K562 (cell line): ENCODE measurements at regions not wholly inside any gene's neighbourhood (a gene's known extent, or its start where the extent isn't known, plus 50 kb on each side); places are given as distances from the start of the nearest gene placed in this dataset.

ENCODE experiments used
- ATAC-seq: fragments of 200-7000 bp; cut with Tn5 transposase; 3 replicates; pipeline ENCODE4 v1.9.1; 2020; ENCODE audit warnings: moderate library complexity
- BruUV-seq: library from RNA; stranded (reverse); fragments of 400-500 nt; replicated peaks from 2 replicates; lab custom pipeline; 2021; lab: Mats Ljungman, UMichigan
- CTCF ChIA-PET: fragments of 300-600 bp; formaldehyde crosslinking; extraction: SDS; loops from one replicate; lab custom pipeline; 2021; ENCODE audit warnings: low intra/inter-chr PET ratio; lab: Yijun Ruan, JAX
- POLR2A ChIA-PET: fragments of 300-600, 350-650 bp; sonication (Branson Sonifier 250); formaldehyde crosslinking; extraction: SDS; loops from one replicate; lab custom pipeline; 2021; ENCODE audit warnings: antibody characterized with exemption, inconsistent platforms; lab: Yijun Ruan, JAX
- DNase-seq, 4 experiments: peaks; one replicate each; pipeline versions ENCODE4 v3.0.0 to v3.0.0-alpha.2; 2011 to 2018; ENCODE audit warnings: low spot score in 3 of 4, mixed read lengths in 3 of 4; ENCODE audit errors: extremely low read depth in 1 of 4
- FAIRE-seq: peaks from 2 replicates; lab custom pipeline; 2011; peaks lifted over from hg19 to GRCh38; lab: Jason Lieb, UNC
- H2AFZ ChIP-seq: 2 replicates; pipeline ENCODE4 v1.6.0; 2011; ENCODE audit warnings: low read depth, low read length, control low read depth, inconsistent platforms
- H3K27ac ChIP-seq: fragments of 200-600 bp; 3 replicates; pipeline ENCODE4 v1.8.0; 2011; ENCODE audit warnings: low read depth, mild to moderate bottlenecking, control low read depth, inconsistent platforms, low read length, moderate library complexity, mixed read lengths; ENCODE audit errors: extremely low read depth
- H3K27me3 ChIP-seq, 2 experiments: fragments of 300-600 bp in 1 of 2; 2 replicates in 1 of 2; 3 replicates in 1 of 2; pipeline versions ENCODE4 v1.6.0 to v1.8.0; 2011; ENCODE audit warnings: inconsistent platforms in 2 of 2, low read length in 2 of 2, mild to moderate bottlenecking in 1 of 2, mixed read lengths in 1 of 2, moderate library complexity in 1 of 2; ENCODE audit not compliant: control insufficient read depth in 2 of 2, insufficient read depth in 2 of 2
- H3K36me3 ChIP-seq: fragments of 300-600 bp; 3 replicates; pipeline ENCODE4 v1.8.0; 2011; ENCODE audit warnings: mild to moderate bottlenecking, low read length, inconsistent platforms; ENCODE audit not compliant: control insufficient read depth, insufficient read depth
- H3K4me1 ChIP-seq, 2 experiments: fragments of 200-600 bp in 1 of 2; replicated peaks in 1 of 2; 2 replicates in 1 of 2; 3 replicates in 1 of 2; pipeline versions ENCODE4 v1.5.1 to v1.8.0; 2011; ENCODE audit warnings: inconsistent platforms in 2 of 2, low read length in 2 of 2, mild to moderate bottlenecking in 1 of 2, mixed read lengths in 1 of 2, moderate library complexity in 1 of 2; ENCODE audit not compliant: control insufficient read depth in 2 of 2, insufficient read depth in 2 of 2
- H3K4me2 ChIP-seq: 2 replicates; pipeline ENCODE4 v1.6.1; 2011; ENCODE audit warnings: low read length, control low read depth, inconsistent platforms, mixed read lengths; ENCODE audit not compliant: insufficient read depth
- H3K4me3 ChIP-seq: fragments of 200-600 bp; sonication (generic), shearing (Covaris generic); 2 replicates; pipeline ENCODE4 v1.5.1; 2016; ENCODE audit warnings: control low read depth, inconsistent platforms
- H3K79me2 ChIP-seq: fragments of 200-600 bp; 3 replicates; pipeline ENCODE4 v1.8.0; 2011; ENCODE audit warnings: low read length, inconsistent platforms; ENCODE audit not compliant: control insufficient read depth, insufficient read depth
- H3K9ac ChIP-seq, 2 experiments: 2 replicates each; pipeline versions ENCODE4 v1.6.0 to v1.6.1; 2011; ENCODE audit warnings: low read depth in 2 of 2, low read length in 2 of 2, control low read depth in 1 of 2, inconsistent platforms in 1 of 2, mild to moderate bottlenecking in 1 of 2, mixed read lengths in 1 of 2; ENCODE audit not compliant: insufficient read depth in 1 of 2
- H3K9me1 ChIP-seq: one replicate; pipeline ENCODE4 v1.6.0; 2011; ENCODE audit warnings: inconsistent platforms, mild to moderate bottlenecking, low read length, moderate library complexity; ENCODE audit not compliant: control insufficient read depth, insufficient read depth
- H3K9me3 ChIP-seq: replicated peaks from 2 replicates; pipeline ENCODE4 v1.5.1; 2011; ENCODE audit warnings: low read depth, low read length, inconsistent platforms; ENCODE audit not compliant: control insufficient read depth, insufficient read depth
- H4K20me1 ChIP-seq: replicated peaks from 2 replicates; pipeline ENCODE4 v1.6.1; 2011; ENCODE audit warnings: low read length, inconsistent platforms, mixed read lengths; ENCODE audit not compliant: control insufficient read depth, insufficient read depth
- ARID1B ChIP-seq: fragments of 450-650 bp; IDR thresholded peaks from 2 replicates; pipeline ENCODE4 v1.6.1; 2016; ENCODE audit warnings: antibody characterized with exemption, mild to moderate bottlenecking, inconsistent platforms
- BHLHE40 ChIP-seq: IDR thresholded peaks from 2 replicates; pipeline ENCODE4 v1.6.1; 2011; ENCODE audit warnings: low read length, improper control_type of control experiment
- ELK1 ChIP-seq: sonication (generic); formaldehyde crosslinking; IDR thresholded peaks from 2 replicates; pipeline ENCODE4 v1.8.1; 2022; ENCODE audit warnings: missing genetic modification reagents
- FOXJ2 ChIP-seq: fragments of 200-800 bp; sonication (Bioruptor generic); IDR thresholded peaks from 2 replicates; pipeline ENCODE4 v1.6.1; 2016; ENCODE audit warnings: missing genetic modification characterization, missing compliant biosample characterization
- FOXO4 ChIP-seq: fragments of 450-650 bp; formaldehyde crosslinking; IDR thresholded peaks from 2 replicates; pipeline ENCODE4 v1.4.0; 2020; ENCODE audit warnings: mild to moderate bottlenecking, moderate library complexity
- NR2C2 ChIP-seq, 2 experiments: fragments of 200-800 bp in 1 of 2; sonication (Bioruptor generic) in 1 of 2; sonication (generic) in 1 of 2; formaldehyde crosslinking in 1 of 2; IDR thresholded peaks; 2 replicates each; pipeline versions ENCODE4 v1.6.1 to v1.8.0; 2016 to 2022; ENCODE audit warnings: mild to moderate bottlenecking in 1 of 2, missing compliant biosample characterization in 1 of 2, missing genetic modification characterization in 1 of 2, missing genetic modification reagents in 1 of 2
- PTRF ChIP-seq: fragments of 450-650 bp; IDR thresholded peaks from 2 replicates; pipeline ENCODE4 v1.6.1; 2016; ENCODE audit warnings: mild to moderate bottlenecking, missing genetic modification characterization, missing compliant biosample characterization
- SAP30 ChIP-seq: fragments of 200-600 bp; sonication (generic); IDR thresholded peaks from 2 replicates; pipeline ENCODE4 v1.6.1; 2012; ENCODE audit warnings: borderline replicate concordance, low read depth, mild to moderate bottlenecking, moderate library complexity, low read length, control low read depth, inconsistent platforms; ENCODE audit not compliant: insufficient read depth, poor library complexity, severe bottlenecking
- SNRNP70 ChIP-seq: fragments of 200-400 bp; formaldehyde crosslinking; optimal IDR thresholded peaks from 2 replicates; pipeline ENCODE3; 2017; ENCODE audit warnings: low read depth, low read length
- TCF7 ChIP-seq: sonication (generic); IDR thresholded peaks from 2 replicates; pipeline ENCODE4 v1.6.1; 2016; ENCODE audit warnings: antibody characterized with exemption, borderline replicate concordance
- ZBTB11 ChIP-seq, 3 experiments: fragments of 200-800 bp in 1 of 3; fragments of 250-450 bp in 1 of 3; fragments of 450-650 bp in 1 of 3; sonication (Bioruptor Pico) in 1 of 3; sonication (Bioruptor generic) in 1 of 3; formaldehyde crosslinking in 1 of 3; IDR thresholded peaks; 2 replicates each; pipeline versions ENCODE4 v1.6.1 to v1.8.0; 2016 to 2022; ENCODE audit warnings: mild to moderate bottlenecking in 2 of 3, missing genetic modification characterization in 2 of 3, missing compliant biosample characterization in 1 of 3, moderate library complexity in 1 of 3
- ZBTB33 ChIP-seq: sonication (generic); formaldehyde crosslinking; IDR thresholded peaks from 2 replicates; pipeline ENCODE4 v1.8.1; 2023; ENCODE audit warnings: mild to moderate bottlenecking, missing genetic modification reagents
- ZBTB7A ChIP-seq: IDR thresholded peaks from 2 replicates; pipeline ENCODE4 v1.6.1; 2011; ENCODE audit warnings: low read depth, mild to moderate bottlenecking, low read length, moderate library complexity, borderline replicate concordance; ENCODE audit not compliant: control insufficient read depth
- ZEB2 ChIP-seq: fragments of 450-650 bp; IDR thresholded peaks from 2 replicates; pipeline ENCODE4 v1.6.1; 2016
- ZNF347 ChIP-seq: fragments of 450-650 bp; formaldehyde crosslinking; IDR thresholded peaks from 2 replicates; pipeline ENCODE4 v1.4.0; 2020; ENCODE audit warnings: low read depth, mild to moderate bottlenecking, moderate library complexity
- WGBS: fragments of 100-300 bp; shearing (Covaris generic); methylation state at CpG from one replicate; pipeline ENCODE4 v1.1.6; 2016; ENCODE audit warnings: low coverage, mixed read lengths; ENCODE audit not compliant: insufficient coverage; ENCODE audit errors: missing lambda C conversion rate; 5-methylcytosine and 5-hydroxymethylcytosine counted together
- in situ Hi-C: fragments of 300-500 bp; cut with MboI; formaldehyde crosslinking; loops from 4 replicates; pipeline ENCODE4 v1.15.0; 2018; ENCODE audit warnings: inconsistent platforms, mixed read lengths
- intact Hi-C: fragments of 100-400 bp; cut with micrococcal nuclease; formaldehyde crosslinking; loops from 2 replicates; pipeline ENCODE4 v1.14.2; 2022

- H3K9me3 ChIP-seq = 0 out of 2 replicates have a peak, but pooled peaks cover 1% of the 10 kb centered on the region
- TF ChIP-seq ZBTB11 (CRISPR knock-in tag; IDR thresholded peaks at IDR 0.05) (no peak), ZEB2 (no peak), TCF7 (no peak), BHLHE40 (no peak), FOXO4 (CRISPR knock-in tag) (no peak), ARID1B (no peak), SAP30 (no peak), ELK1 (CRISPR knock-in tag) (no peak), ZNF347 (no peak), SNRNP70 (no peak), ZBTB33 (CRISPR knock-in tag) (no peak), PTRF (tag) (no peak), ZBTB7A (no peak), NR2C2 (CRISPR knock-in tag; IDR thresholded peaks at IDR 0.05) (no peak), NR2C2 (tag; IDR thresholded peaks at IDR 0.05) (no peak), FOXJ2 (no peak)
These were observed 464.8 kb upstream of the DDX18 start for GRCh38 chr2:117349687-117350086.

More at GRCh38 chr2:117349687-117350086, 464.8 kb upstream of the DDX18 start:
- Histone ChIP-seq H4K20me1 (no peaks in the 10 kb centered on the region), H3K79me2 (no peaks in the 10 kb centered on the region), H3K4me3 (no peak overlapping the region), H3K27ac (no peak overlapping the region), H3K9me1 (no peaks in the 10 kb centered on the region), H3K27me3 (no peaks in the 10 kb centered on the region), H3K4me1 (no peaks in the 10 kb centered on the region), H3K9ac (no peak overlapping the region), H3K4me2 (no peak overlapping the region), H3K36me3 (no peaks in the 10 kb centered on the region), H2AFZ (no peak overlapping the region)
- no TSS peak for BruUV-seq
- ChIA-PET POLR2A (no interaction called here), CTCF (no interaction called here)
- FAIRE-seq = no peak
- ATAC-seq = no peak
- in situ Hi-C loops = no loop called here
- DNase-seq = no peak
- intact Hi-C loops = no loop called here
- WGBS = 2% methylated on average over 4 of the region's 4 CpGs
